AG08396 (cell line): ENCODE measurements at regions not wholly inside any gene's neighbourhood (a gene's known extent, or its start where the extent isn't known, plus 50 kb on each side); places are given as distances from the start of the nearest gene placed in this dataset.
"Not testable (repeated sequence)": the region's sequence is repeated elsewhere in the genome, so short reads cannot be mapped to it uniquely, and the experiment has no call there.

Experiments
- DNase-seq: peaks from one replicate; pipeline ENCODE4 v3.0.0; 2012; ENCODE audit warnings: low spot score, mixed read lengths

- DNase-seq = no peak
These were observed 54.0 kb upstream of the BBX start for GRCh38 chr3:107468782-107469181.

GRCh38 chr3:107470496-107470895 is 52.3 kb upstream of the BBX start:
- not testable (repeated sequence) for DNase-seq
